ENCODE measurements at regions not wholly inside any gene's neighbourhood (a gene's known extent, or its start where the extent isn't known, plus 50 kb on each side); places are given as distances from the start of the nearest gene placed in this dataset.

- Histone ChIP-seq H3K36me3 (replicated peaks; ENCODE audit: control insufficient read depth, insufficient read depth, low read length) (no peaks in the 10 kb centered on the region), H3K4me3 (ENCODE audit: insufficient read depth, low read depth, low read length) (no peak overlapping the region), H3K27me3 (ENCODE audit: control insufficient read depth, insufficient read depth, low read length) (no peaks in the 10 kb centered on the region)
- no peak for DNase-seq
Observed at GRCh38 chr1:118785246-118785645, 202.9 kb downstream of the TBX15 start.

- Histone ChIP-seq H3K4me3 (ENCODE audit: insufficient read depth, low read depth, low read length) (no peak overlapping the region), H3K36me3 (replicated peaks; ENCODE audit: control insufficient read depth, insufficient read depth, low read length) (no peaks in the 10 kb centered on the region), H3K27me3 (ENCODE audit: control insufficient read depth, insufficient read depth, low read length) (no peaks in the 10 kb centered on the region)
- peak; percentile 3 for DNase-seq
Observed at GRCh38 chr1:118783095-118783758, 204.9 kb downstream of the TBX15 start.

- no peak overlapping the region for H3K4me3 ChIP-seq (ENCODE audit: insufficient read depth, low read depth, low read length)
- no peaks in the 10 kb centered on the region for H3K27me3 ChIP-seq (ENCODE audit: control insufficient read depth, insufficient read depth, low read length)
- no peaks in the 10 kb centered on the region for H3K36me3 ChIP-seq (replicated peaks; ENCODE audit: control insufficient read depth, insufficient read depth, low read length)
- DNase-seq: no peak
Observed at GRCh38 chr1:118773656-118774055, 214.5 kb downstream of the TBX15 start.

DNA sequence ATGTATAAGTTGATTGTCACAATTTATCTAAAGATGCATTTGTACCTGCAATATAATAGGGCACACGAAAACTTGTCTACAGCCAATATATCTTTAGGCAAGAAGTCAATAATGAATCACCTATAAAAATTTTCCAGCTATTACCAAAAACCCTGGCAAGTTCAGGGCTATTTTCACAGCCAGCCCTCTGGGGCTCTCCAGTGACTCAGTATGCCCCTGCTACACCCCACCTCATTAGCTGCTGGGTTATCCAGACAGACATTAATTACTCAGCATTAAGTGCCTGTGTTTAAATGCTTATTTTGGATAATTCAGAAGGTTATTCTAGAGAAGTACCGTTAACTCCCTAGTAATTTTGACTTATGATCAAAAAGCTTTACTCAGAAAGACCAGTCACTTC, 220.2 kb downstream of the TBX15 start:
- no peak overlapping the region for H3K4me3 ChIP-seq (ENCODE audit: insufficient read depth, low read depth, low read length)
- H3K27me3 ChIP-seq (ENCODE audit: control insufficient read depth, insufficient read depth, low read length): no peaks in the 10 kb centered on the region
- H3K36me3 ChIP-seq (replicated peaks; ENCODE audit: control insufficient read depth, insufficient read depth, low read length): no peaks in the 10 kb centered on the region
- no peak for DNase-seq

DNA sequence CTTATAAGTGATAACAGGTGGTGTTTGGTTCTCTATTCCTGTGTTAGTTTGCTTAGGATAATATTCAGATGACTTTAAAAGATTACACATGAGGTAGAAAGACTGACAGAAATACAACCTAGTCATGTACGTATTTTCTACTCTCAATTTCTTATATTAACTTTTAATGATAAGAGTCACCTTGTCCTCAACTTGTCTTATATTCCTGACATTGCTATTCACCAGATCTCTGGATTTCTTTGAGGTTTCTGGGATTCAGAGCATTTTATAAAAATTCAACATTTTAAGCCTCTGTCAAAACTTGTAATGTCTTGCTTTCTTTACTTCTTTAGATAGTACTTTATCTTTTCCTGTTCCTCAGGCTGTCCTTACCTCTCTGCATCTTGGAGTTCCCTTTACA, 234.2 kb downstream of the TBX15 start:
- no peak overlapping the region for H3K4me3 ChIP-seq (ENCODE audit: insufficient read depth, low read depth, low read length)
- no peak for DNase-seq
- H3K27me3 ChIP-seq (ENCODE audit: control insufficient read depth, insufficient read depth, low read length): peaks cover 10% of the 10 kb centered on the region; the same call in 1 of the 2 replicates
- no peaks in the 10 kb centered on the region for H3K36me3 ChIP-seq (replicated peaks; ENCODE audit: control insufficient read depth, insufficient read depth, low read length)

GRCh38 chr1:118751166-118751565, 237.0 kb downstream of the TBX15 start:
- Histone ChIP-seq H3K36me3 (replicated peaks; ENCODE audit: control insufficient read depth, insufficient read depth, low read length) (no peaks in the 10 kb centered on the region), H3K27me3 (ENCODE audit: control insufficient read depth, insufficient read depth, low read length) (peaks cover 10% of the 10 kb centered on the region; the same call in 1 of the 2 replicates)
- no peak for DNase-seq

GRCh38 chr1:118744420-118744819, 243.7 kb downstream of the TBX15 start:
- Histone ChIP-seq H3K27me3 (ENCODE audit: control insufficient read depth, insufficient read depth, low read length) (no peaks in the 10 kb centered on the region), H3K4me3 (ENCODE audit: insufficient read depth, low read depth, low read length) (no peak overlapping the region), H3K36me3 (replicated peaks; ENCODE audit: control insufficient read depth, insufficient read depth, low read length) (no peaks in the 10 kb centered on the region)
- DNase-seq: no peak

More at GRCh38 chr1:118751166-118751565, 237.0 kb downstream of the TBX15 start:
- no peak overlapping the region for H3K4me3 ChIP-seq (ENCODE audit: insufficient read depth, low read depth, low read length)

DNA sequence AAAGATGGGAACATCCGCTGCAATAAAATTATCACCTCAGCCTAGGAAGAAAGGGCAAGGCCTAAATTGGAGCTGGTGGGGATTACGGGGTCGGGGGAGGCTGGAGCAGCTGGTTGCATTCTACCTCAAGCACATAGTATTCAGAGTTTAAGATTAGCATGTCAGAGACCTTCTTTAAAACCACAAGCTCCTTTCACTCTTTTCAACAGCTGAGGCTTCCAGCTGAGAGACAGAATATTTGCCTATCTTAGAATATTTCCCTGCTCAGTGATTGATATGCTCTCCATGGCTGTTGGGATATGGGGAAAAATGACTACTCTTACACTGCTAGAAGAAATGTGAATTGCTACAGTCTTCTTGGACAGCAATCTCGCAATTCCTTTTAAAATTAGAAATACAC, 248.6 kb downstream of the TBX15 start:
- Histone ChIP-seq H3K4me3 (ENCODE audit: insufficient read depth, low read depth, low read length) (no peak overlapping the region), H3K27me3 (ENCODE audit: control insufficient read depth, insufficient read depth, low read length) (no peaks in the 10 kb centered on the region), H3K36me3 (replicated peaks; ENCODE audit: control insufficient read depth, insufficient read depth, low read length) (no peaks in the 10 kb centered on the region)
- DNase-seq: peak; percentile 20

GRCh38 chr1:118736322-118736721, 251.8 kb downstream of the TBX15 start:
- Histone ChIP-seq H3K4me3 (ENCODE audit: insufficient read depth, low read depth, low read length) (no peak overlapping the region), H3K36me3 (replicated peaks; ENCODE audit: control insufficient read depth, insufficient read depth, low read length) (no peaks in the 10 kb centered on the region), H3K27me3 (ENCODE audit: control insufficient read depth, insufficient read depth, low read length) (no peaks in the 10 kb centered on the region)
- DNase-seq: no peak

GRCh38 chr1:118717893-118718292, 270.2 kb downstream of the TBX15 start:
- Histone ChIP-seq H3K36me3 (replicated peaks; ENCODE audit: control insufficient read depth, insufficient read depth, low read length) (no peaks in the 10 kb centered on the region), H3K4me3 (ENCODE audit: insufficient read depth, low read depth, low read length) (no peak overlapping the region), H3K27me3 (ENCODE audit: control insufficient read depth, insufficient read depth, low read length) (no peaks in the 10 kb centered on the region)
- no peak for DNase-seq

DNA sequence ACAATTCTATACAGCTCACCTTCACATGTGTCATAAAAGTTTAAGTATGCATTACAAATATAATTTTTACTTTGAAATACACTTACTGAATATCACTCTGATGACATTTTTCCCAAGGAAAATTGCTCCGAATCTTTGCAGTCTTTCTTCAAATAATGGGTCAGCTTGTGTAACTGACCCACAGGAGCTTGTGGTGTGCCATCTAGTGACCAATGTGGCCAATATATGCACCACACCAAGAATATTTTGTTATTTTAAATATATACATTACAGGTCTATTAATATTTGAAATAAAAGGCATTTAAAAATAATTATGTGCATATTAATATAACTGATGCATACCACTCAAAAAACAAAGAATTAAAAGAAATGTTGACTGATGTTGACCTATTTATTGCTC, 271.4 kb downstream of the TBX15 start:
- no peak for DNase-seq
- Histone ChIP-seq H3K27me3 (ENCODE audit: control insufficient read depth, insufficient read depth, low read length) (no peaks in the 10 kb centered on the region), H3K4me3 (ENCODE audit: insufficient read depth, low read depth, low read length) (no peak overlapping the region), H3K36me3 (replicated peaks; ENCODE audit: control insufficient read depth, insufficient read depth, low read length) (no peaks in the 10 kb centered on the region)

- peak; percentile 2 for DNase-seq
- H3K4me3 ChIP-seq (ENCODE audit: insufficient read depth, low read depth, low read length): no peak overlapping the region
- H3K36me3 ChIP-seq (replicated peaks; ENCODE audit: control insufficient read depth, insufficient read depth, low read length): no peaks in the 10 kb centered on the region
- H3K27me3 ChIP-seq (ENCODE audit: control insufficient read depth, insufficient read depth, low read length): no peaks in the 10 kb centered on the region
Observed at GRCh38 chr1:118711356-118711755, 276.8 kb downstream of the TBX15 start.

DNA sequence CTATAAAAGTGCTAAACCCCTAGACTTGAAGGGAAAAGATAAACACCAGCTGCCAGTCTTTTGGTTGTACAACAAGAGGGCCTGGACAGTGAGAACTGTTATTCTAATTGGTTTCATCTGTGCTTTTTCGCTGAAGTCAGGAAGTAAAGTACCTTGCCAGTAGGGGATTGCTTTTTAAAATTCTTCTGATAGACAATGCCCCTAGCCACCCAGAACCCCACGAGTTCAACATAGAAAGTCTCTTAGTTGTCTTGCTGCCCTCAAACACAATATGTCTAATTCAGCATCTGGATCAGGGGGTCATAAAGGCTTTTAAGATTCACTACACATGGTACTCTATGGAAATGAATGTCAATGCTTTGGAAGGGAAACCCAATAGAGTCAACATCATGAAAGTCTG, 289.2 kb downstream of the TBX15 start:
- Histone ChIP-seq H3K36me3 (replicated peaks; ENCODE audit: control insufficient read depth, insufficient read depth, low read length) (no peaks in the 10 kb centered on the region), H3K4me3 (ENCODE audit: insufficient read depth, low read depth, low read length) (no peak overlapping the region), H3K27me3 (ENCODE audit: control insufficient read depth, insufficient read depth, low read length) (no peaks in the 10 kb centered on the region)
- DNase-seq: no peak

- no peak for DNase-seq
- Histone ChIP-seq H3K4me3 (ENCODE audit: insufficient read depth, low read depth, low read length) (no peak overlapping the region), H3K36me3 (replicated peaks; ENCODE audit: control insufficient read depth, insufficient read depth, low read length) (no peaks in the 10 kb centered on the region), H3K27me3 (ENCODE audit: control insufficient read depth, insufficient read depth, low read length) (no peaks in the 10 kb centered on the region)
Observed at GRCh38 chr1:118692143-118692542, 296.0 kb downstream of the TBX15 start.

DNA sequence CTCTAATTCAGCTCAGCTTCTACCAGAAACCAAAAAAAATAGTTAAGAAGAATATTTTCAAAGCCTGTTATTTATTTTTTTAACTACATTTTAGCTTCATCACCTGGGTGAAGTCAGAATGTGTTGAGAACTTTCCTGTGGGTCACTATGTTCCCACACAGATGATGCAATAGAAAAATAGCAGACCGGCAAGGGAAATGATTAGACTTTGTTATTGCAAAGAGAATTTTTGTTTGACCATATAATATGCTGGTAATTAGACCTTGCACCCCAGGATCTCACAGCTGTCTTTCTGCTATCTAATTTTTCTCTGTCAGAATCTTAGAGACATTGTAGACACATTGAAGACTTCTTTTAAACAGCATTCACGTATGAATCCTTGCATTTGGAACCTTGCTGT, 299.3 kb downstream of the TBX15 start:
- H3K36me3 ChIP-seq (replicated peaks; ENCODE audit: control insufficient read depth, insufficient read depth, low read length): no peaks in the 10 kb centered on the region
- H3K27me3 ChIP-seq (ENCODE audit: control insufficient read depth, insufficient read depth, low read length): no peaks in the 10 kb centered on the region
- H3K4me3 ChIP-seq (ENCODE audit: insufficient read depth, low read depth, low read length): no peak overlapping the region
- DNase-seq: no peak

- no peaks in the 10 kb centered on the region for H3K36me3 ChIP-seq (replicated peaks; ENCODE audit: control insufficient read depth, insufficient read depth, low read length)
- no peak for DNase-seq
Observed at GRCh38 chr1:118661769-118662320, 326.3 kb downstream of the TBX15 start.

More at GRCh38 chr1:118661769-118662320, 326.3 kb downstream of the TBX15 start:
- Histone ChIP-seq H3K27me3 (ENCODE audit: control insufficient read depth, insufficient read depth, low read length) (no peaks in the 10 kb centered on the region), H3K4me3 (ENCODE audit: insufficient read depth, low read depth, low read length) (no peak overlapping the region)

Measured in H7 (cell line).